Stimulated activated naive CD8-positive, alpha-beta T cell treated with anti-CD3 and anti-CD28 coated beads, Interleukin-15, Interleukin-2, amounts not matched to agents 100 U/mL and 50 U/mL, for 24 hours (primary cell): ENCODE measurements at regions not wholly inside any gene's neighbourhood (a gene's known extent, or its start where the extent isn't known, plus 50 kb on each side); places are given as distances from the start of the nearest gene placed in this dataset.
"Not testable (repeated sequence)": the region's sequence is repeated elsewhere in the genome, so short reads cannot be mapped to it uniquely, and the experiment has no call there.

Source experiments
- ATAC-seq: fragments of 150-1000 bp; cut with Tn5 transposase; one replicate; pipeline ENCODE4 v1.10.0; 2021
- DNase-seq: peaks from one replicate; pipeline ENCODE4 v3.0.0; 2021

DNA sequence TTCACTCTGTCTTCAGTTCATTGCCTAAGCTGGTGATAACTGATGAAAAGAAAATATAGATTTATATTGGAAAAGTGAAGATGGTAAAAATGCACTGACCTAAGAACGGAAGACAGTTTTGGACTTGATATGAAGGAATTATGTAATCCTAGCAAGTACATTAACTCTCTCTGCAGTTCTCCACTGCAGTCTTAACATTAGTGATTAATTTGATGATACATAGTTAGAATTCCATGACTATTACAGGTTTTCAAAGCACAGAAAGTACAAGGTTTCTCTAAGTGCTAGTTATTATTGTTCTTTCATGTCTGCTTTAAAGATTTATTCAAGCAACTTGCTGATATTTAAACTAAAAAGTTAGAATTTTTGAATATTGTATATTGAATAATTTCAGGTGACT is 1591.7 kb upstream of the ADGRL3 start:
- DNase-seq (no peak), ATAC-seq (no peak)

GRCh38 chr4:59612235-59612634 is 1587.9 kb upstream of the ADGRL3 start:
- DNase-seq (no peak), ATAC-seq (no peak)

GRCh38 chr4:59615316-59615715 is 1584.8 kb upstream of the ADGRL3 start:
- ATAC-seq (no peak), DNase-seq (no peak)

DNA sequence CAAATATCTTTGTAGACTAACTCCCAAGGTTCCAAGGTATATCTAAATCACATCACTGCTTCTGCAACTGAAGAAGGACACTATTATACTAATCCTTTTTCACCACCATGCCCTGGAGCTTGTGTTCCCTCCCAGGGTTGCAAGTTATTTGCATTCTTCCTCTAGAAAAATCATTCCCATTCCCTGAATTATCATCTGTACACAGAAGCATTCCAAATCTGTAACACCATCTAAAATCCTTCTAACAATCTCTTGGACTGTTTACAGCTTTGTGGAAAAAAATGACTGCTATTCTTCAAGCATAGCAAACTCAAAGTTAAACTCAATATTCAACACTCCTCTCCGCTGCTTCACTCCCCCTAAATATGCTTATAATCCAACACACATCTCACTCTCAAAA is 1570.8 kb upstream of the ADGRL3 start:
- DNase-seq: no peak
- ATAC-seq: no peak

DNA sequence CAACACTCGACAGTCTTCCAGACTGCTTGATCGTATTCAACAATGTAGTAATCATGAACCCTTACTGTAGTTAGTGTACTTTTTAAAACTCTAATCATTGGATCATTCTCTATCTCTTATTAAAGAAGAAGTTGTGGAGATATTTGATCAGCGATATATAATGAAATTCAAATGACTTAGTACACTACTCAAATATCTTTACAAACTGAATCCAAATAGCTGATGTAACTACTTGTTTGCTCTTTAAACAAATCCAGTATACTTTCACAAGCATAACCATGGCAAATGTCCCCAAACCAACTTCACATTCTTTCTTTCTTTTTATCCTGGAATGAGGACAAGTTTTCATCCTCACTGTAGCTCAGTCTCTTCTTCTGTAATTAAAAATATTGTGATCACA is 1569.9 kb upstream of the ADGRL3 start:
- ATAC-seq (no peak), DNase-seq (no peak)

DNA sequence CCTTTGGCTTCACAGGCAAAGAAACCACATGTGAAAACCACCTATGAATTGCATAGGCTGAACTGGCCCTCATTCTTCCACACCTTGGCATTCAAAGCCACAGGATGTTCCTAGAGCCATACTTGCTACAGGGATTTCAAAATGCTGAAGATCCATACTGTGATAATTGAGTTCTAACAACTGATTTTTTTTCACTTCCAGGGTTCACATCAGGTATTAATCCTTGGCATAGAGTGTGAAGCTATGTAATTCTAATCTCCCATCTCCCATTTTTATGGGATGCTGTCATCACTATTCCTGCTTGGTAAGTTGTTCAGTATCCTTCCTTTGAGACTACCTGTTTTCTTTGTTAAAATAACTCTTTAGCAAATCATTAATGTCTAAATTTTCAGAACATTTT is 1569.2 kb upstream of the ADGRL3 start:
- ATAC-seq (no peak), DNase-seq (no peak)

- no peak for ATAC-seq
- no peak for DNase-seq
Observed at GRCh38 chr4:59637596-59637995, 1562.5 kb upstream of the ADGRL3 start.

DNA sequence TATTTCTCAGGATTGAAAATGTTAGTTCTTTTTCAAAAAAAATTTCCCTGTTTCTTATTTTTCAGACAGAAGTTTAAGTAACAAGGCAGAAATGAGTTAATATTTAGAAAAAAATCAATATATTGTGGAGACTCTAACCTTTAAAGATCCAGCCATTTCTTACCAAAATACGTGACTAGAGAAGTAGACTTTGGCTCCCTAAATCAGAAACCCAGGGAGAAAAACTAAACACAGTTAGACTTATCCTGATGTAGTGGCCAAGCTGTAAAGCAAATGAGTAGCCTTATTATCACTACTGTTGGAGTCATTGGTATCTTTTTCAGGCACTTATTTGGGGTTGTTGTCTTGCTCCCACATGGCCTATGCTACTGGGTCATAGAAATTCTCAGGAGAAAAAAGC is 1556.4 kb upstream of the ADGRL3 start:
- no peak for DNase-seq
- ATAC-seq: no peak

GRCh38 chr4:59644765-59645164 is 1555.4 kb upstream of the ADGRL3 start:
- no peak for DNase-seq
- ATAC-seq: no peak

GRCh38 chr4:59646082-59646481 is 1554.0 kb upstream of the ADGRL3 start:
- DNase-seq (no peak), ATAC-seq (no peak)

DNA sequence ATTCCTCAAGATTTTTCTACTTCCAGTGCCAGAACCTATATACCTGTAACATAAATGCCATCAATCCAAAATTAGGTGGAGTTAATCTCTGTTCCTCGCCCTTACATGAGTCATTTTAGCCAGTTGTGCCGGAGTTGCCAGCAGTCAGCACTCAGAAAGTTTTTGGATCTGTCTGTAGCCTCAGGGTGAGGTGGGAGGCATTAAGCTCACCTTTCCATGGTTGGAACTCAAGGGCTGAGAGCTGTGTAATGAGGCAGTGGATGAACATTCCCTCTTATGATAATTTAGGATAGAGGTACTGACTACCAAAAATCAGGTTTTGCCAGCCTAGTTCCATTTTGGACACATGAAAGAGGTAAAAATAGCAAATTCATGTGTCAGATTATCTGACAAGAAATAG is 1553.1 kb upstream of the ADGRL3 start:
- DNase-seq (no peak), ATAC-seq (no peak)

- no peak for ATAC-seq
- DNase-seq: no peak
Observed at GRCh38 chr4:59647500-59647899, 1552.6 kb upstream of the ADGRL3 start.

GRCh38 chr4:59650861-59651260 is 1549.3 kb upstream of the ADGRL3 start:
- no peak for DNase-seq

DNA sequence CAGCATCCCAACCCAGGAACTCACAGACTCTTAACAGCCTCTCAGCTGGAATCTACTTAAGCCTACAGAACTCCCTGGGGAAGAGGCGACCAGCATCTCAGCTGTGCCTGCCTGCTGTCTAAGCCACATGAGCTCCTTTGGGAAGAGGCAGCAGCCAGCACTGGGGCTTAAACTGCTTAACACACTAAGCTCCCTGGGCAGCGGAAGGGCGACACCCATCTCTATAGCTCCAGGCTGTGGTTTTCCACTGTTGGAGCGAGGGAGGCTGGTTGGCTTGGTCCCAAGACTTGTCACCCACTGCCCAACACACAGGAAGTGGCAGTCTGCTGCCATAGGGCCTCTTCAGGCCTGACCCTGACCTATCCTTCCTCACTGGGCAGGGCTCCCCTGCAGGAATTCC is 1544.1 kb upstream of the ADGRL3 start:
- DNase-seq: no peak
- ATAC-seq: no peak

More at GRCh38 chr4:59650861-59651260, 1549.3 kb upstream of the ADGRL3 start:
- ATAC-seq: no peak

DNA sequence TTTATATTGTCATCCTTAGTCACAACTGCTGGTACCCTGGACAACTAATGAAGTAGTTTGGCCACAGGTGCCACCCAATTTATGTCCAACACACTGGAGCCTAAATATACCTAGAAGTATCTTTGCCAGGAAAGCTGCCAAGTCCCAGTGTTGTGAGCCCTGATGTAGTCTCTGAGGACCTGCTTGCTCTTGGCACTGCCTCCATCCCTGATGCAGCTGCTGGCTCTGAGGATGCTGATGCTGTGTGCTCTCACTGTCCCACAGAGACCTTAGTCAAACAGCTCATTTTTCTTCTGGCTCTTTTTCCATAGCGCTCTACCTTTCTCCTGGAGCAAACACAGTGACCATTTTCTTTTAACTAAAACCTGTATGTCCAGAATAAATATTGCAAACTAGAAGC is 1535.4 kb upstream of the ADGRL3 start:
- ATAC-seq: no peak

DNA sequence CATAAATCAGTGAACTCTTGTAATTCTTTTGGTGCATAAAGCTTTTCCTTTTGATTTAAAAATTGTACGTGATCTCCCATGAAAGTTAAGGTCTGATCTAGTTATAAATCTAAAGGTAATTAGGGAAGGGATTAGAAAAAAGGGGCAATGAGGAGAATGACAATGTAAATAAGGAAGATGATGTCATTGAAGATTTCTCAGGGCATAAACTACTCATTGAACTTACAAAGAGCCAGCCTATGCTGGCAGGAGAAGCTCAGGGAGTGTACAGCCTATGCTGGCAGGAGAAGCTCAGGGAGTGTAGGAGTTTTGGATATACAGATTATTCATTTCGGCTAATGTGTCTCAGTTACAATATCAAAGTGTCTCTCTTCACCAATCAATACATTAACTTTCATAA is 1533.5 kb upstream of the ADGRL3 start:
- no peak for DNase-seq
- no peak for ATAC-seq

More for the DNA sequence above, 1535.4 kb upstream of the ADGRL3 start:
- no peak for DNase-seq

GRCh38 chr4:59671037-59671436 is 1529.1 kb upstream of the ADGRL3 start:
- DNase-seq: no peak

DNA sequence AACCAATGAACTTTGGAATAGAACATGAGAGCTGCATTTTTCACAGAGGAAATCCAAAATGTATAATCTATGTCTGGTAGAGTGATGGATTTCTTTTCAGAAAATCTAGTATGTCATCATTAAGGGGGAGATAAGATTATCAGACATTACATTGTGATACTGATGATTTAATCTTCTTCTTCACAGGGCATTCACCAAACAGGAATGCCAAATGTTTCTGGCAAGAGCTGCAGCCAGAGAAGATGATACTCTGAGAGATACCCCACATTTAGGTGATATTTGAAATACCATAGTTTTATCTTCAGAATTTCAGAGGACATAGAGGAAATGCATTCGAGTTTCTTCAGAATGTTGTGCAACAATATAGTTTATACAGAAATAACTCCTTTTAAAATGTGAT is 1523.7 kb upstream of the ADGRL3 start:
- no peak for ATAC-seq
- DNase-seq: no peak

More at GRCh38 chr4:59671037-59671436, 1529.1 kb upstream of the ADGRL3 start:
- no peak for ATAC-seq

- DNase-seq, ATAC-seq: not testable (repeated sequence)
Observed at GRCh38 chr4:59676992-59677391, 1523.1 kb upstream of the ADGRL3 start.

- no peak for ATAC-seq
- no peak for DNase-seq
Observed at GRCh38 chr4:59685626-59686025, 1514.5 kb upstream of the ADGRL3 start.

GRCh38 chr4:59689149-59689548 is 1511.0 kb upstream of the ADGRL3 start:
- ATAC-seq (no peak), DNase-seq (no peak)

DNA sequence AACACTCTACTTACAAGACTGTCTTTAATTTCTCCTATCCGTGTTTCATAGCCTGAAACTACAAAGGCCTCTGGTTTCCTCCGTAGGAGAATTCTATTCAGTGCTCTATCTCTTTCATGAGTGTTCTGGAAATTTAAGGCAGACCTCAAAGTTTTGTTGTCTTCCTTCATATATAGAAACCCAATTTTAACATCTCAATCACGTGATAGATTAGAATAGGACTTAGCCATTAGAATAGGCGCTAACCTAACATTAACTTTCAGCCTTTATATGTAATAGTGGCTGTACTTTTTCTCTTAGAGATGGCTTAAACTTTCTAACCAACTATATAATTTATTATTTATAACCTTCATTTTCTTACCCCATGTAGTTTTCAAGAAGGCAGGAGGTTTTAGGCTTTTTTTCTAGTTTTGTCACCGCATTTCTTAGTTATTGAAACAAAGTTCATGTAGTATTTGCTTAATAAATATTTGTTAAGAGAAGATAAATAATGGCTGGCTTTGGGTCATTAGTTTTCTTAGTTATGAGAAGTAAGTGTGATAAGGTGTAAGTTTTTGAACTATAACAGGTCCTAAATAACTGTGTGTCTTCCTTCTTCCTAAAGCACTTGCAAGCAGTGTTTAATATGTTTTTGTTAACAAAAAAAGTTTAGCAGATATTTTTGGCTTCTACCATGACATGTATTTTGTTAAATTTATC is 1504.6 kb upstream of the ADGRL3 start:
- no peak for DNase-seq

DNA sequence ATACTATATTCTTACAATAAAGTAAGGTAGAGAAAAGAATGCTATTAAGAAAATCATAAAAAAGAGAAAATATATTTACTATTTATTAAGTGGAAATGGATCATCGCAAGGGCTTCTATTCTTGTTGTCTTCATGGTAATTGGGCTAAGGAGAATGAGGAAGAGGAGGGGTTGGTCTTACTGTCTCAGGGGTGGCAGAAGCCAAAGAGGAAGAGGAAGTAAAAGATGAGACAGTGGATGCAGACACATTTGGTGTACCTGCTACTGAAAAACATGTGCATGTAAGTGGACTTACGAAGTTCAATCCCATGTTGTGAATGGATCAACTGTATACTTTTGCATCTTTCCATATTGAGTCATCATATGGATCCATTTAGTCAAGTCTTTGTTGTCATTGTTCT is 1502.1 kb upstream of the ADGRL3 start:
- DNase-seq (no peak), ATAC-seq (no peak)

More for the DNA sequence above, 1504.6 kb upstream of the ADGRL3 start:
- ATAC-seq: no peak

DNA sequence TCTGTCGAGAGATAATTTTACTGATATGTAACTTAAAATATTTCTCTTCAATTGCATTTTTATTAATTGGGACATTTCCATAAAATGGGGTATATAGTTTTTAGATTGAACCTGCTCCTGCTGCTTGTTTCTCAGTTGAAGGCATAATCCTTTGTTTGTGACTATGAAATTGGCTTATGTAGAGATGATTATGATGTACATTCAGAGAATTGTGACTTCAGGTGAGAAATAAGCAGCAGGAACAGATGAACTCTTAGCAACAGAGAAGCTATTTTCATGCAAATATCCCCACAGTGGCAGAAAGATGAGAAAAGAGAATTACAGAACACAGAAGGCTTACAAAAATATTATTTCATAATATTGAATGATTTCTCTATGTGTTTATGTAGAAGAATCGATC is 1499.5 kb upstream of the ADGRL3 start:
- no peak for ATAC-seq
- DNase-seq: no peak

- DNase-seq (no peak), ATAC-seq (no peak)
Observed at GRCh38 chr4:59704616-59705015, 1495.5 kb upstream of the ADGRL3 start.
